ENCODE measurements at regions not wholly inside any gene's neighbourhood (a gene's known extent, or its start where the extent isn't known, plus 50 kb on each side); places are given as distances from the start of the nearest gene placed in this dataset.

DNA sequence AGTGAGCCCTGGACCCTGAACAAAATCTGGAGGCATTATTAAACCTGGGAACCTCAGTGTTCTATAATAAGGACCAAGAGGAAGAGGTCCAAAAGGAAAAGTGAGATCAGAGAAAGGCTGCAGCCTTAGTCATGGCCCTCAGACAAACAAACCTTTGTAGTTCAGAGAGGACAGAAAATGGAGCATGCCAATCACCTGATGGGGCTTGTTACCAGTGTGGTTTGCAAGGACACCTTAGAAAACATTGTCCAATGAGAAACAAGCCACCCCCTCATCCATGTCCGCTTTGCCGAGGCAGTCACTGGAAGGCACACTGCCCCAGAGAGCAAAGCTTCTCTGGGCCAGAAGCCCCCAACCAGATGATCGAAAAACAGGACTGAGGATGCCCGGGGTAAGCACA, 254.8 kb downstream of the CDH10 start:
- no peak for TF ChIP-seq POLR2A (IDR thresholded peaks at IDR 0.05)
- TF ChIP-seq, protein P1, sequence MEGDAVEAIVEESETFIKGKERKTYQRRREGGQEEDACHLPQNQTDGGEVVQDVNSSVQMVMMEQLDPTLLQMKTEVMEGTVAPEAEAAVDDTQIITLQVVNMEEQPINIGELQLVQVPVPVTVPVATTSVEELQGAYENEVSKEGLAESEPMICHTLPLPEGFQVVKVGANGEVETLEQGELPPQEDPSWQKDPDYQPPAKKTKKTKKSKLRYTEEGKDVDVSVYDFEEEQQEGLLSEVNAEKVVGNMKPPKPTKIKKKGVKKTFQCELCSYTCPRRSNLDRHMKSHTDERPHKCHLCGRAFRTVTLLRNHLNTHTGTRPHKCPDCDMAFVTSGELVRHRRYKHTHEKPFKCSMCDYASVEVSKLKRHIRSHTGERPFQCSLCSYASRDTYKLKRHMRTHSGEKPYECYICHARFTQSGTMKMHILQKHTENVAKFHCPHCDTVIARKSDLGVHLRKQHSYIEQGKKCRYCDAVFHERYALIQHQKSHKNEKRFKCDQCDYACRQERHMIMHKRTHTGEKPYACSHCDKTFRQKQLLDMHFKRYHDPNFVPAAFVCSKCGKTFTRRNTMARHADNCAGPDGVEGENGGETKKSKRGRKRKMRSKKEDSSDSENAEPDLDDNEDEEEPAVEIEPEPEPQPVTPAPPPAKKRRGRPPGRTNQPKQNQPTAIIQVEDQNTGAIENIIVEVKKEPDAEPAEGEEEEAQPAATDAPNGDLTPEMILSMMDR (IDR thresholded peaks at IDR 0.05 in 4 of 5, conservative IDR thresholded peaks at IDR 0.05 in 1 of 5) = no peak
